WTC11 (cell line): ENCODE measurements at regions not wholly inside any gene's neighbourhood (a gene's known extent, or its start where the extent isn't known, plus 50 kb on each side); places are given as distances from the start of the nearest gene placed in this dataset.

Source experiments
- ATAC-seq: fragments of 200-7000 bp; cut with Tn5 transposase; 2 replicates; pipeline ENCODE4 v1.10.0; 2021; ENCODE audit warnings: mild to moderate bottlenecking, moderate library complexity
- CTCF ChIA-PET: fragments of 300-600 bp; sonication (Branson Sonifier 250); formaldehyde crosslinking; loops from one replicate; lab custom pipeline; 2021; ENCODE audit warnings: antibody characterized with exemption; lab: Charles Lee
- POLR2A ChIA-PET: fragments of 350-600 bp; sonication (Branson Sonifier 250); formaldehyde crosslinking; loops from one replicate; lab custom pipeline; 2021; ENCODE audit warnings: antibody characterized with exemption; lab: Charles Lee
- DNase-seq: peaks from one replicate; pipeline ENCODE4 v3.0.0; 2021; ENCODE audit warnings: low spot score
- H3K27ac Mint-ChIP-seq: 2 replicates; pipeline ENCODE4 v1.8.0; 2021; ENCODE audit warnings: mixed read lengths
- H3K27me3 Mint-ChIP-seq: 2 replicates; pipeline ENCODE4 v1.8.0; 2021; ENCODE audit warnings: low read depth, mild to moderate bottlenecking, moderate library complexity, mixed read lengths
- H3K36me3 Mint-ChIP-seq: 2 replicates; pipeline ENCODE4 v1.8.0; 2021; ENCODE audit warnings: mixed read lengths
- H3K4me1 Mint-ChIP-seq: 2 replicates; pipeline ENCODE4 v1.8.0; 2022; ENCODE audit warnings: mixed read lengths
- H3K4me3 Mint-ChIP-seq: 2 replicates; pipeline ENCODE4 v1.8.0; 2021; ENCODE audit warnings: mild to moderate bottlenecking, moderate library complexity, mixed read lengths
- H3K9me3 Mint-ChIP-seq: 2 replicates; pipeline ENCODE4 v1.8.0; 2021; ENCODE audit warnings: mixed read lengths
- CDX4 ChIP-seq: fragments of 250-450 bp; sonication (Bioruptor Pico); IDR thresholded peaks from 2 replicates; pipeline ENCODE4 v1.9.0; 2021; ENCODE audit warnings: moderate library complexity, mild to moderate bottlenecking, inconsistent platforms, borderline replicate concordance
- CREB1 ChIP-seq: sonication (generic); formaldehyde crosslinking; IDR thresholded peaks from 2 replicates; pipeline ENCODE4 v1.8.0; 2023; ENCODE audit warnings: mild to moderate bottlenecking, missing genetic modification reagents
- E2F1 ChIP-seq: sonication (generic); formaldehyde crosslinking; IDR thresholded peaks from 2 replicates; pipeline ENCODE4 v1.8.0; 2022; ENCODE audit warnings: mild to moderate bottlenecking, missing genetic modification reagents
- GABPB1 ChIP-seq: sonication (generic); formaldehyde crosslinking; IDR thresholded peaks from 2 replicates; pipeline ENCODE4 v1.8.1; 2023; ENCODE audit warnings: mild to moderate bottlenecking, missing genetic modification reagents
- HMGA2 ChIP-seq: fragments of 250-450 bp; sonication (Bioruptor Pico); IDR thresholded peaks from 2 replicates; pipeline ENCODE4 v1.4.0; 2021; ENCODE audit warnings: mild to moderate bottlenecking, moderate library complexity
- HMGXB4 ChIP-seq: sonication (generic); formaldehyde crosslinking; IDR thresholded peaks from 2 replicates; pipeline ENCODE4 v1.8.1; 2023; ENCODE audit warnings: mild to moderate bottlenecking, moderate library complexity, missing genetic modification reagents
- IRF1 ChIP-seq: sonication (generic); formaldehyde crosslinking; IDR thresholded peaks from 2 replicates; pipeline ENCODE4 v1.8.0; 2023; ENCODE audit warnings: missing genetic modification reagents
- MLX ChIP-seq: sonication (generic); formaldehyde crosslinking; IDR thresholded peaks from 2 replicates; pipeline ENCODE4 v1.8.1; 2023; ENCODE audit warnings: mild to moderate bottlenecking, missing genetic modification reagents, moderate library complexity
- MYBL2 ChIP-seq: sonication (generic); formaldehyde crosslinking; IDR thresholded peaks from 2 replicates; pipeline ENCODE4 v1.8.1; 2023; ENCODE audit warnings: mild to moderate bottlenecking, moderate library complexity, missing genetic modification reagents
- NFE2L1 ChIP-seq: sonication (generic); formaldehyde crosslinking; IDR thresholded peaks from 2 replicates; pipeline ENCODE4 v1.8.1; 2023; ENCODE audit warnings: missing genetic modification reagents
- PRDM15 ChIP-seq: sonication (generic); formaldehyde crosslinking; IDR thresholded peaks from 2 replicates; pipeline ENCODE4 v1.8.0; 2022; ENCODE audit warnings: missing genetic modification reagents
- RELA ChIP-seq: sonication (generic); formaldehyde crosslinking; IDR thresholded peaks from 2 replicates; pipeline ENCODE4 v1.8.1; 2022; ENCODE audit warnings: missing genetic modification reagents, mild to moderate bottlenecking, borderline replicate concordance
- SMAD3 ChIP-seq: sonication (generic); formaldehyde crosslinking; IDR thresholded peaks from 2 replicates; pipeline ENCODE4 v1.8.0; 2022; ENCODE audit warnings: missing genetic modification reagents, mild to moderate bottlenecking, borderline replicate concordance
- SMAD4 ChIP-seq: sonication (generic); formaldehyde crosslinking; IDR thresholded peaks from 2 replicates; pipeline ENCODE4 v1.8.0; 2022; ENCODE audit warnings: mild to moderate bottlenecking, missing genetic modification reagents
- USF1 ChIP-seq: sonication (generic); formaldehyde crosslinking; IDR thresholded peaks from 2 replicates; pipeline ENCODE4 v1.8.0; 2022; ENCODE audit warnings: mild to moderate bottlenecking, missing genetic modification reagents
- ZBTB21 ChIP-seq: sonication (generic); formaldehyde crosslinking; IDR thresholded peaks from 2 replicates; pipeline ENCODE4 v1.8.1; 2023; ENCODE audit warnings: mild to moderate bottlenecking, missing genetic modification reagents, borderline replicate concordance
- ZMAT4 ChIP-seq: fragments of 250-450 bp; sonication (Bioruptor Pico); IDR thresholded peaks from 2 replicates; pipeline ENCODE4 v1.9.0; 2021; ENCODE audit warnings: mild to moderate bottlenecking
- ZNF232 ChIP-seq: sonication (generic); formaldehyde crosslinking; IDR thresholded peaks from 2 replicates; pipeline ENCODE4 v1.8.0; 2022; ENCODE audit warnings: mild to moderate bottlenecking, missing genetic modification reagents
- ZNF281 ChIP-seq: sonication (generic); formaldehyde crosslinking; IDR thresholded peaks from 2 replicates; pipeline ENCODE4 v1.8.0; 2023; ENCODE audit warnings: mild to moderate bottlenecking, missing genetic modification reagents
- ZNF423 ChIP-seq: fragments of 250-450 bp; sonication (Bioruptor Pico); IDR thresholded peaks from 2 replicates; pipeline ENCODE4 v2.1.2; 2022; ENCODE audit warnings: mild to moderate bottlenecking, moderate library complexity
- ZNF512 ChIP-seq: sonication (generic); formaldehyde crosslinking; IDR thresholded peaks from 2 replicates; pipeline ENCODE4 v1.8.1; 2022; ENCODE audit warnings: missing genetic modification reagents, borderline replicate concordance

- peaks cover 7% of the 10 kb centered on the region; the same call in 1 of the 2 replicates for H3K27me3 Mint-ChIP-seq
- TF ChIP-seq ZMAT4 (CRISPR knock-in tag) (no peak), MYBL2 (CRISPR knock-in tag) (no peak), ZNF512 (CRISPR knock-in tag) (no peak), CREB1 (no peak), SMAD4 (CRISPR knock-in tag) (no peak), E2F1 (CRISPR knock-in tag) (no peak), HMGA2 (CRISPR knock-in tag) (no peak), RELA (CRISPR knock-in tag) (no peak), ZNF423 (CRISPR knock-in tag) (no peak), PRDM15 (no peak)
- peaks cover 9% of the 10 kb centered on the region for H3K9me3 Mint-ChIP-seq
- no peak overlapping the region for H3K27ac Mint-ChIP-seq
- ChIA-PET CTCF (interaction anchor here (0.6 to 1.2 kb wide), 12 partner anchors 9 to 427 kb away, joined by 3 to 8 read pairs (median 4); no protein-coding TSS in a partner anchor), POLR2A (no interaction called here)
- 0 out of 2 replicates have a peak, but pooled peaks cover 2% of the 10 kb centered on the region for H3K4me1 Mint-ChIP-seq
- peak; percentile 52 for DNase-seq
- H3K36me3 Mint-ChIP-seq, result no peaks in the 10 kb centered on the region
- H3K4me3 Mint-ChIP-seq, result no peak overlapping the region
- ATAC-seq, result peak; percentile 96
Measured at GRCh38 chr5:32916648-32917047, 205.5 kb downstream of the NPR3 start.

GRCh38 chr5:32928761-32929160, 217.6 kb downstream of the NPR3 start:
- ATAC-seq, result no peak
- Mint-ChIP-seq H3K4me1 (no peaks in the 10 kb centered on the region), H3K27ac (no peak overlapping the region), H3K4me3 (no peak overlapping the region), H3K9me3 (peaks cover 8% of the 10 kb centered on the region; the same call in 1 of the 2 replicates), H3K36me3 (no peaks in the 10 kb centered on the region), H3K27me3 (no peaks in the 10 kb centered on the region)
- ChIA-PET CTCF (no interaction called here), POLR2A (no interaction called here)
- no peak for DNase-seq
- no peak for TF ChIP-seq NFE2L1 (CRISPR knock-in tag)
- TF ChIP-seq GABPB1 (CRISPR knock-in tag), result no peak
- no peak for TF ChIP-seq CDX4
- TF ChIP-seq HMGXB4 (CRISPR knock-in tag), result no peak
- no peak for TF ChIP-seq USF1 (CRISPR knock-in tag)
- TF ChIP-seq IRF1, result no peak
- no peak for TF ChIP-seq MLX
- no peak for TF ChIP-seq ZNF232
- TF ChIP-seq ZBTB21 (CRISPR knock-in tag), result no peak
- TF ChIP-seq ZNF281 (CRISPR knock-in tag), result no peak
- no peak for TF ChIP-seq SMAD3
